ENCODE measurements at regions not wholly inside any gene's neighbourhood (a gene's known extent, or its start where the extent isn't known, plus 50 kb on each side); places are given as distances from the start of the nearest gene placed in this dataset.

DNA sequence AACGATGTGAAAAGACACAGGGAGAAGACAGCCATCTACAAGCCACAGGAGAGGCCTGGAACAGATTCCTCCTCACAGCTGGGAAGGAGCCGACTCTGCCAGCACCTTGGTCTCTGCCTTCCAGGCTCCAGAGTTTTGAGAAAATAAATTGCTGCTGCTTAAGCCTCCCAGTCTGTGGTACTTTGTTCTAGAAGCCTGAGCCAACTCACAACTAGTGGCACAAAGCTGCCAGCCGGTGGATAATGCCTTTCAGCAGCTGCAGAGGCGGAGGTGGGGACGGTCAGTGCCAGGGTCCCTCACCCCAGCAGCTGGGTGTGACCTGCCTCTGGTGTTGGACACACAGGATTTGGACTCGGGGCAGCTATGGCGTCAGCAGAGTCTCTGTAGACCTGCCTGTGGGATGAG is 255.4 kb upstream of the PITRM1 start:
- TF ChIP-seq CTCF (conservative IDR thresholded peaks at IDR 0.05; ENCODE audit: low read depth, low read length): no peak
- TF ChIP-seq EZH2 (IDR thresholded peaks at IDR 0.05; ENCODE audit: low read length, unreplicated experiment): no peak

Measured in PC-3 (cell line).